OCI-LY3 (cell line): ENCODE measurements at regions not wholly inside any gene's neighbourhood (a gene's known extent, or its start where the extent isn't known, plus 50 kb on each side); places are given as distances from the start of the nearest gene placed in this dataset.

Experiments used
- H2AFZ ChIP-seq: fragments of 200-600, 300-600 bp; shearing (Covaris generic); 2 replicates; pipeline ENCODE4 v1.6.0; 2014; ENCODE audit warnings: antibody characterized with exemption, low read depth, low read length
- H3K27ac ChIP-seq: fragments of 200-600, 300-600 bp; sonication (generic); 2 replicates; pipeline ENCODE4 v1.5.1; 2014; ENCODE audit warnings: mild to moderate bottlenecking, low read length, moderate library complexity, mixed read lengths
- H3K27me3 ChIP-seq: fragments of 200-600, 300-600 bp; sonication (generic); 2 replicates; pipeline ENCODE4 v1.6.1; 2014; ENCODE audit warnings: low read depth, low read length, mixed read lengths
- H3K36me3 ChIP-seq: fragments of 200-600, 300-600 bp; sonication (generic); replicated peaks from 2 replicates; pipeline ENCODE3; 2014; ENCODE audit warnings: low read depth, low read length, mixed read lengths
- H3K4me1 ChIP-seq: fragments of 300-600, 200-600 bp; sonication (generic); 2 replicates; pipeline ENCODE4 v1.6.1; 2014; ENCODE audit warnings: low read length, mixed read lengths
- H3K4me2 ChIP-seq: fragments of 200-600, 300-600 bp; sonication (generic); 2 replicates; pipeline ENCODE4 v1.6.1; 2014; ENCODE audit warnings: low read length, mixed read lengths
- H3K4me3 ChIP-seq: fragments of 300-600, 200-600 bp; sonication (generic); 2 replicates; pipeline ENCODE4 v1.5.1; 2014; ENCODE audit warnings: antibody characterized with exemption, mild to moderate bottlenecking, low read length, moderate library complexity
- H3K79me2 ChIP-seq: fragments of 300-600, 200-600 bp; shearing (Covaris generic); 2 replicates; pipeline ENCODE4 v1.6.1; 2014; ENCODE audit warnings: mild to moderate bottlenecking, low read length, mixed read lengths
- H3K9ac ChIP-seq: fragments of 300-600, 200-600 bp; shearing (Covaris generic); 2 replicates; pipeline ENCODE4 v1.6.0; 2014; ENCODE audit warnings: mild to moderate bottlenecking, low read length, moderate library complexity
- H3K9me3 ChIP-seq: fragments of 200-600, 300-600 bp; shearing (Covaris generic); 2 replicates; pipeline ENCODE4 v1.6.1; 2014; ENCODE audit warnings: low read length, mixed read lengths; ENCODE audit not compliant: insufficient read depth
- H4K20me1 ChIP-seq: fragments of 200-600, 300-600 bp; sonication (generic); 2 replicates; pipeline ENCODE4 v1.6.1; 2016; ENCODE audit warnings: low read length, mixed read lengths; ENCODE audit not compliant: insufficient read depth
- EZH2phosphoT487 ChIP-seq: fragments of 200-600 bp; shearing (Covaris generic); IDR thresholded peaks from 2 replicates; pipeline ENCODE4 v1.6.1; 2018; ENCODE audit warnings: antibody characterized with exemption, mixed run types, low read depth
- TF ChIP-seq, protein P1 (sequence below): fragments of 200-600, 300-600 bp; sonication (generic); IDR thresholded peaks from 2 replicates; pipeline ENCODE4 v1.5.1; 2014; ENCODE audit warnings: antibody characterized with exemption, low read length, low read depth

DNA sequence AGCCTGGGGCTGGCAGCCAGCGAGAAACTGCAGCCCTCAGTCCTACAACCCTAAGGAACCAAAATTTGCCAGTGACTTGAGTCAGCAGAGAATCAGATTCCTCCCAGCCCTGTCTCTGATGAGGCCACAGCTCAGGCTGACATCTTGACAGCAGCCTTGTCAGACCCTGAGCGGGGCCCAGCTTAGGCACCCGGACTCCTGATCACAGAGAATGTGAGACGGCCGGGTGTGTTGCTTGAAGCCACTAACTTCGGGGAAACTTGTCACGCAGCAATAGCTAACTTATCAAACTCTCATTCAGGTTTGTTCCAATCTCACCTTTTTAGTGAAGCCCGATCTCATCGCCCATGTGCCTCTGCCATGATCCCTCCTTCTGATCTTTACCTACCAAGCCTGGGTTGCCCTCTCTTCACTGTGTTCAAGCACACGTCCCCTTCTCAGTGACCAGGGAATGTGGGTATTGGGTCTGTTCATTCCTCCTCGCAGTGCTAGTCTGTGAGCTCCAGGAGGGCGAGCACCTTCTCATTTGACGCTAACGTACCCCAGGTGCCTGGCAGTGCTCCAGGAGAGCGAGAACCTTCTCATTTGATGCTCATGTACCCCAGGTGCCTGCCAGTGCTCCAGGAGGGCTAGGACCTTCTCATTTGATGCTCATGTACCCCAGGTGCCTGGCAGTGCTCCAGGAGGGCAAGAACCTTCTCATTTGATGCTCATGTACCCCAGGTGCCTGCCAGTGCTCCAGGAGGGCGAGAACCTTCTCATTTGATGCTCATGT is 280.7 kb downstream of the BRD1 start:
- Histone ChIP-seq H4K20me1 (no peaks in the 10 kb centered on the region; the same call in 1 of the 2 replicates), H3K9me3 (no peaks in the 10 kb centered on the region), H3K27me3 (no peaks in the 10 kb centered on the region), H2AFZ (no peak overlapping the region), H3K4me1 (no peaks in the 10 kb centered on the region), H3K4me3 (no peak overlapping the region), H3K36me3 (peaks cover 8% of the 10 kb centered on the region), H3K4me2 (no peak overlapping the region), H3K9ac (no peak overlapping the region), H3K79me2 (no peaks in the 10 kb centered on the region), H3K27ac (no peak overlapping the region)
- TF ChIP-seq, protein P1, sequence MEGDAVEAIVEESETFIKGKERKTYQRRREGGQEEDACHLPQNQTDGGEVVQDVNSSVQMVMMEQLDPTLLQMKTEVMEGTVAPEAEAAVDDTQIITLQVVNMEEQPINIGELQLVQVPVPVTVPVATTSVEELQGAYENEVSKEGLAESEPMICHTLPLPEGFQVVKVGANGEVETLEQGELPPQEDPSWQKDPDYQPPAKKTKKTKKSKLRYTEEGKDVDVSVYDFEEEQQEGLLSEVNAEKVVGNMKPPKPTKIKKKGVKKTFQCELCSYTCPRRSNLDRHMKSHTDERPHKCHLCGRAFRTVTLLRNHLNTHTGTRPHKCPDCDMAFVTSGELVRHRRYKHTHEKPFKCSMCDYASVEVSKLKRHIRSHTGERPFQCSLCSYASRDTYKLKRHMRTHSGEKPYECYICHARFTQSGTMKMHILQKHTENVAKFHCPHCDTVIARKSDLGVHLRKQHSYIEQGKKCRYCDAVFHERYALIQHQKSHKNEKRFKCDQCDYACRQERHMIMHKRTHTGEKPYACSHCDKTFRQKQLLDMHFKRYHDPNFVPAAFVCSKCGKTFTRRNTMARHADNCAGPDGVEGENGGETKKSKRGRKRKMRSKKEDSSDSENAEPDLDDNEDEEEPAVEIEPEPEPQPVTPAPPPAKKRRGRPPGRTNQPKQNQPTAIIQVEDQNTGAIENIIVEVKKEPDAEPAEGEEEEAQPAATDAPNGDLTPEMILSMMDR, result no peak
- TF ChIP-seq EZH2phosphoT487, result no peak

DNA sequence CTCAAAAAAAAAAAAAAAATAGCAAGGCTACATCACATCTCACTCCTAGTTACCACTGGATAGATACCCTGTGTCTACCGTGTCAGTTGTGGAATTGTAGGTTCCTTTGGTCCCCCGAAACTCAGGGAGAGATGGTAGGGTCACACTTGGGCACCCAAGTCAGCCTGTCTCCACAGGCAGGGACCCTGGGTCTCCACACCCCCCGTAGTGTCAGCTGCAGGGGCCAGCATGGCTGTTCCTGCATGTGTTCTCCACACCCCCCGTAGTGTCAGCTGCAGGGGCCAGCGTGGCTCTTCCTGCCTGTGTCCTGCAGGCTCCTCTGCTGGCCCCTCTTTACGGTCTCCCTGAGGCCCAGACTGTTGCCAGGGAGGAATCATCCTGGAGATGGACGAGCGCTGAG is 282.1 kb downstream of the BRD1 start:
- no peaks in the 10 kb centered on the region for H3K9me3 ChIP-seq
- H3K79me2 ChIP-seq, result no peaks in the 10 kb centered on the region
- H3K36me3 ChIP-seq, result peaks cover under 1% of the 10 kb centered on the region
- TF ChIP-seq EZH2phosphoT487, result no peak
- TF ChIP-seq, protein P1, result no peak
- H3K4me1 ChIP-seq, result no peaks in the 10 kb centered on the region
- H3K9ac ChIP-seq, result no peak overlapping the region
- no peak overlapping the region for H3K4me3 ChIP-seq
- no peaks in the 10 kb centered on the region; the same call in 1 of the 2 replicates for H4K20me1 ChIP-seq
- H3K27me3 ChIP-seq, result no peaks in the 10 kb centered on the region
- H3K4me2 ChIP-seq, result no peak overlapping the region
- H3K27ac ChIP-seq, result no peak overlapping the region
- H2AFZ ChIP-seq, result no peak overlapping the region

DNA sequence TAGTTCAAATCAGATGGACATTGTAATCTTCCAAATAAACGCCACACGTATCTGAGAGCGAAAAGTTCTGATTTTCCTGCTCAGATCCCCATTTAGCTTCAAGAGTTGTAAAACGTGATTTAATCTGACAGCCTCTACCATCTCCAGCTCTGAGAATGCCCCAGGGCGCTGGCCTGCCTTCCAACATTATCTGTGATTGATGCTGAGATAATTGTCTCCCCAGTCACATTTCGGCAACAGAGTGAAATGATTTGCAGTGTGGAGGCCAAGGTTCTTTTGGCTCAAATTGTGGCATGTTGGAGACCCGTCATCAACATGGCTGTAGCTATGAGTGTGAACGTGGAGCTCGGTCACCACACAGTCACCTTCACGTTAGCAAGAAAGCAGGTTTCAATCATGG is 283.4 kb downstream of the BRD1 start:
- no peak overlapping the region for H3K4me3 ChIP-seq
- no peaks in the 10 kb centered on the region for H3K4me1 ChIP-seq
- no peaks in the 10 kb centered on the region for H3K27me3 ChIP-seq
- no peak overlapping the region for H2AFZ ChIP-seq
- no peak for TF ChIP-seq EZH2phosphoT487
- TF ChIP-seq, protein P1, result no peak
- no peak overlapping the region for H3K4me2 ChIP-seq
- H3K9ac ChIP-seq, result no peak overlapping the region
- no peaks in the 10 kb centered on the region; the same call in 1 of the 2 replicates for H4K20me1 ChIP-seq
- H3K36me3 ChIP-seq, result no peaks in the 10 kb centered on the region
- H3K9me3 ChIP-seq, result no peaks in the 10 kb centered on the region
- no peaks in the 10 kb centered on the region for H3K79me2 ChIP-seq
- H3K27ac ChIP-seq, result no peak overlapping the region

DNA sequence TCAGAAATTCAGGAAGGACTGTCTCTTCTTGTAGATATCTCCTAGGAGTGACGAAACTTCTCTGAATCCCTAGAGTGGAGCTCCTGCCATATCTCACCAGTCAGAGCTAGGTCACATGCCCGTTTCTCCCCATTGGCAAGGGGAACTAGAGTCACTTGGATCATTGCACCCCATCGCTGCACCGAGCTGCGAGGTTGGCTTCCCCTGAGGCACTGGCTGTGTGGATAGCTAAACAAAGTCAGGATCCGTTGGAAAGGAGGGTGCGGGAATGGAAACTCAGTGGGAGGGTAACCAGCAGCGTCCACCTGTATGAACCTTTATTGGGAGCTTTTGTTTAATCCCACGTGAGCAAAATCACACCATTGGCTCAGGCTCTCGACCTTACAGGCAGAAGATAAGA is 283.8 kb downstream of the BRD1 start:
- no peak overlapping the region for H3K27ac ChIP-seq
- no peak overlapping the region for H3K4me2 ChIP-seq
- no peak overlapping the region for H3K4me3 ChIP-seq
- H3K36me3 ChIP-seq, result no peaks in the 10 kb centered on the region
- TF ChIP-seq, protein P1, result no peak
- TF ChIP-seq EZH2phosphoT487, result no peak
- H2AFZ ChIP-seq, result no peak overlapping the region
- no peaks in the 10 kb centered on the region; the same call in 1 of the 2 replicates for H4K20me1 ChIP-seq
- H3K9me3 ChIP-seq, result no peaks in the 10 kb centered on the region
- no peak overlapping the region for H3K9ac ChIP-seq
- H3K27me3 ChIP-seq, result no peaks in the 10 kb centered on the region
- H3K79me2 ChIP-seq, result no peaks in the 10 kb centered on the region
- no peaks in the 10 kb centered on the region for H3K4me1 ChIP-seq
